ENCODE measurements at regions not wholly inside any gene's neighbourhood (a gene's known extent, or its start where the extent isn't known, plus 50 kb on each side); places are given as distances from the start of the nearest gene placed in this dataset.

DNA sequence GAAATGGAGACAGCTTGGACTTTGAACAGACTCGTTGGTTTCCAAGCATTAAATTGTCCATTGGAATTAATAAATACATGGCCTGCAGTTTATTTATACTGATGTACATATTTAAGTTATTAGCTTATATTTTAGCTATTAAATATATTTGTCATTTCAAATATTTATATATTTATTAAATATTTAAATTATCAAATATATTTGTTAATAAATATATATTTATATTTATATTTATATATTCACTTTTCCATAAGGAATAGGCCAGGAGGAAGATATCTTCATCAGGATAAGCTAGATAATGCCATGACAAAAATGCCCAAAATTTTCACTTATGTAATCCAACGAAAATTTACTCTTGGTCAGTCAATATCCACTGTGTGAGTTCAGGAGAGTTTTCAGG lies 229.9 kb downstream of the ZNF608 start:
- TF ChIP-seq KDM1A (IDR thresholded peaks at IDR 0.05; ENCODE audit: borderline replicate concordance, low read length) (no peak), POLR2A (IDR thresholded peaks at IDR 0.05; ENCODE audit: control extremely low read depth in 1 of 2, low read depth in 2 of 2, low read length in 2 of 2) (no peak), SIRT6 (IDR thresholded peaks at IDR 0.05; ENCODE audit: low read length) (no peak)

All from H1 (cell line).